ENCODE measurements at regions not wholly inside any gene's neighbourhood (a gene's known extent, or its start where the extent isn't known, plus 50 kb on each side); places are given as distances from the start of the nearest gene placed in this dataset.
A peak's percentile ranks its signal among the peaks of the same experiment; 100 is the strongest.

GRCh38 chr6:21971541-21971940 is 325.3 kb downstream of the PRL start:
- no peak for TF ChIP-seq CTCF (IDR thresholded peaks at IDR 0.05)
- peak overlapping the region; percentile 42 for H3K27ac ChIP-seq

DNA sequence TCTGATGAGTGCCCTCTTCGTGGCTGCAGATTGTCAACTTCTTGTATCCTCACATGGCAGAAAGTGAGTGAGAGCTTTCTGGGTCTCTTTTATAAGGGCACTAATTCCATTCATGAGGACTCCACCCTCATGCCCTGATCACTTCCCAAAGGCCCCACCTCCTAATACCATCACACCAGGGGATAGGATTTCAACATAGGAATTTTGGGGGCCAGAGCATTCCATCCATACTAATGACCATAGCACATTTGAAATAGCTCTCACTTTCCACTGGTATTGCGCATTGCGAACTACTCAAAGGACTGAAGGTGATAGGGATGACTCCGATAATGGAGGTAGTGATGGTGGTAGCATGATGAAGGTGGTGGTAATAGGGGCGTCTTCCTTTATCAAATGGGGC is 324.3 kb downstream of the PRL start:
- H3K27ac ChIP-seq, result no peak overlapping the region
- H3K4me3 ChIP-seq (ENCODE audit: low read depth, low read length), result no peak overlapping the region
- H3K4me2 ChIP-seq (ENCODE audit: low read length), result no peak overlapping the region
- no peaks in the 10 kb centered on the region for H3K36me3 ChIP-seq (ENCODE audit: control insufficient read depth, insufficient read depth, low read length)
- no peaks in the 10 kb centered on the region for H3K27me3 ChIP-seq (ENCODE audit: control insufficient read depth, insufficient read depth, low read length)
- H3K9ac ChIP-seq, result no peak overlapping the region
- H3K79me2 ChIP-seq, result no peaks in the 10 kb centered on the region
- H3K4me1 ChIP-seq, result peaks cover 13% of the 10 kb centered on the region
- no peaks in the 10 kb centered on the region for H3K9me3 ChIP-seq (ENCODE audit: control insufficient read depth, low read length)
- H2AFZ ChIP-seq, result no peak overlapping the region
- no peak for TF ChIP-seq CTCF (IDR thresholded peaks at IDR 0.05)

More at GRCh38 chr6:21971541-21971940, 325.3 kb downstream of the PRL start:
- no peaks in the 10 kb centered on the region for H3K79me2 ChIP-seq
- H3K4me3 ChIP-seq (ENCODE audit: low read depth, low read length), result no peak overlapping the region
- H3K4me2 ChIP-seq (ENCODE audit: low read length), result peak overlapping the region; percentile 37
- H3K36me3 ChIP-seq (ENCODE audit: control insufficient read depth, insufficient read depth, low read length), result no peaks in the 10 kb centered on the region
- H3K9me3 ChIP-seq (ENCODE audit: control insufficient read depth, low read length), result no peaks in the 10 kb centered on the region
- no peak overlapping the region for H2AFZ ChIP-seq
- peaks cover 13% of the 10 kb centered on the region for H3K4me1 ChIP-seq
- no peaks in the 10 kb centered on the region for H3K27me3 ChIP-seq (ENCODE audit: control insufficient read depth, insufficient read depth, low read length)
- no peak overlapping the region for H3K9ac ChIP-seq

- H3K79me2 ChIP-seq, result no peaks in the 10 kb centered on the region
- H3K4me1 ChIP-seq, result peaks cover 3% of the 10 kb centered on the region
- no peak for TF ChIP-seq CTCF (IDR thresholded peaks at IDR 0.05)
- H2AFZ ChIP-seq, result no peak overlapping the region
- no peaks in the 10 kb centered on the region for H3K9me3 ChIP-seq (ENCODE audit: control insufficient read depth, low read length)
- no peaks in the 10 kb centered on the region for H3K36me3 ChIP-seq (ENCODE audit: control insufficient read depth, insufficient read depth, low read length)
- no peak overlapping the region for H3K27ac ChIP-seq
- no peak overlapping the region for H3K4me2 ChIP-seq (ENCODE audit: low read length)
- no peak overlapping the region for H3K4me3 ChIP-seq (ENCODE audit: low read depth, low read length)
- H3K9ac ChIP-seq, result no peak overlapping the region
- no peaks in the 10 kb centered on the region for H3K27me3 ChIP-seq (ENCODE audit: control insufficient read depth, insufficient read depth, low read length)
Measured at GRCh38 chr6:21977346-21977745, 319.5 kb downstream of the PRL start.

GRCh38 chr6:21981235-21981833 is 315.5 kb downstream of the PRL start:
- H3K9me3 ChIP-seq (ENCODE audit: control insufficient read depth, low read length), result no peaks in the 10 kb centered on the region
- H3K4me1 ChIP-seq, result no peaks in the 10 kb centered on the region
- no peak overlapping the region for H3K4me2 ChIP-seq (ENCODE audit: low read length)
- no peak overlapping the region for H3K4me3 ChIP-seq (ENCODE audit: low read depth, low read length)
- no peak overlapping the region for H3K9ac ChIP-seq
- no peaks in the 10 kb centered on the region for H3K27me3 ChIP-seq (ENCODE audit: control insufficient read depth, insufficient read depth, low read length)
- no peaks in the 10 kb centered on the region for H3K36me3 ChIP-seq (ENCODE audit: control insufficient read depth, insufficient read depth, low read length)
- H3K79me2 ChIP-seq, result no peaks in the 10 kb centered on the region
- TF ChIP-seq CTCF (IDR thresholded peaks at IDR 0.05), result no peak
- no peak overlapping the region for H2AFZ ChIP-seq
- H3K27ac ChIP-seq, result no peak overlapping the region

- H3K36me3 ChIP-seq (ENCODE audit: control insufficient read depth, insufficient read depth, low read length), result no peaks in the 10 kb centered on the region
- no peak overlapping the region for H3K4me3 ChIP-seq (ENCODE audit: low read depth, low read length)
- no peaks in the 10 kb centered on the region for H3K79me2 ChIP-seq
- H3K4me1 ChIP-seq, result no peaks in the 10 kb centered on the region
- no peaks in the 10 kb centered on the region for H3K27me3 ChIP-seq (ENCODE audit: control insufficient read depth, insufficient read depth, low read length)
- H3K9me3 ChIP-seq (ENCODE audit: control insufficient read depth, low read length), result no peaks in the 10 kb centered on the region
- H3K9ac ChIP-seq, result no peak overlapping the region
- no peak overlapping the region for H3K27ac ChIP-seq
- H3K4me2 ChIP-seq (ENCODE audit: low read length), result no peak overlapping the region
- H2AFZ ChIP-seq, result no peak overlapping the region
- TF ChIP-seq CTCF (IDR thresholded peaks at IDR 0.05), result no peak
Measured at GRCh38 chr6:21984135-21984534, 312.7 kb downstream of the PRL start.
